GM18520 (cell line): ENCODE measurements at regions not wholly inside any gene's neighbourhood (a gene's known extent, or its start where the extent isn't known, plus 50 kb on each side); places are given as distances from the start of the nearest gene placed in this dataset.

Experiments
- ATAC-seq: cut with Tn5 transposase; IDR thresholded peaks from one replicate; pipeline ENCODE4 v1.9.1; 2021; ENCODE audit not compliant: unreplicated experiment

DNA sequence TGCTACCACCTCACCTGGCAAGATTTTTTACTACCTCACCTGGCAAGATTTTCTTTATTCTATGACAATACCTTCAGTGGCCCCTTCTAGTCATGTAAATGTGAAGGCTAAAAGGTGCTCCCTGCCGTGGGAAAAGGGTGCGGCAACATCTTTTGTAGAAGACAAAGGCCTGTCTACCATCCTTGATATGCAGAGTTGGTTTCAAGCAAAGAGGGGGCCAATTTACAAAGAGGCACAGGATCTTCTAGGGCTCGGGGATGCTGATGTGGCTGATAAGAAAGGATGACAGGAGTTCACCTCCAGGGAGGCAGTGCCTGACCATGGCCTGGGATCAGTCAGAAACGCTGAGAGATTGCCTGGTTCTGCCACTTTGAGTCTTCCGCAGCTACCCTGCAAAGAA, 165.4 kb upstream of the SLC1A4 start:
- ATAC-seq: no peak

DNA sequence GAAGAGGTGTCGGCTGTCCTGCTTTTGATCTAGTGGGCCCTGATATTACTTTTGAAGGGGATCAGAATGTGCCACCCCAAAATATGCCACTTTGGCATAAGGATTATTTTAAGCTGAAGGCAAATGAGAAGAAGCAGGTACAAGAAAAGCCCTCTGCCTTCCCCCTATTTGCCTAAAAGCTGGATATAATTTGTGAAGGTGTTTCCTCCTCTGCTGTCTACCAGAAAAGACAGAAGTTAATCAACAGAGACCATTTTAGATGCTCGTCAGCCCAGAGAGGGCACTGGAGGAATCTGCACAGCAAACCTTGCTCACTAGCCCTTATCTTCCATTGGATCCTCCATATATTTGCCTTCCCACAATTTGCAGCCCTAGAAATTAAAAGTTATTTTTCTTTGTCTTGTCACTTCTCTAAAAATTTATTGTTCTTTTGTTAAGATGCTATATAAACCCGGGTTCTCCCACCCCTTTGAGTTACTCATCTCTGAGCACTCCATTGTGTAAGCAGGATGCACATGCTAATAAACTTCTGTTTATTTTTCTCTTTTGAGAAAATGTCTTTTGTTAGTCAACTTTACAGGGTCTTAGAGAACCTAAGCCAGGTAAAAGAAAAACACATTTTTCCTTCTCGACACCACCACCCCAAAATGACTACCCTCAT, 163.2 kb upstream of the SLC1A4 start:
- ATAC-seq: no peak

- ATAC-seq: no peak
These were observed 162.5 kb upstream of the SLC1A4 start for GRCh38 chr2:64826703-64827102.

DNA sequence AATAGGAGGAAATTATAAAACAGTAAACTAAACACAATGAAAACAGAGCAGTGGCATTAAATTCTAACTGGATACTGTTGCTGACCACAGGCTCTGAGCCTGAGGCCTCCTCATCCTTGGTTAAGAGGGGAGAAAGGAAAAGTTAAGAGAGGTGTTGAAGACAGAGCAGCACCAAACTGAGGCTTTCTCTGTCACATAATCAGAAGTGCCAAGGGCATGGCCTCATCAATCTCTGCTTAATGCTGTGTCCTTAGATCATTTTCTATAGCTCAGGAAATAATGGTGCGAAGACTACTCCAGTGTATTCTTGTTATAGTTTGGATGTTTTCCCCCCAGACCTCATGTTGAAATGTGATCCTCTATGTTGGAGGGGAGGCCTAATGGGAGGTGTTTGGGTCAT, 160.9 kb upstream of the SLC1A4 start:
- ATAC-seq: no peak

- no peak for ATAC-seq
These were observed 159.7 kb upstream of the SLC1A4 start for GRCh38 chr2:64829525-64829924.

- peak; percentile 86 for ATAC-seq
These were observed 157.8 kb upstream of the SLC1A4 start for GRCh38 chr2:64831134-64831976.

DNA sequence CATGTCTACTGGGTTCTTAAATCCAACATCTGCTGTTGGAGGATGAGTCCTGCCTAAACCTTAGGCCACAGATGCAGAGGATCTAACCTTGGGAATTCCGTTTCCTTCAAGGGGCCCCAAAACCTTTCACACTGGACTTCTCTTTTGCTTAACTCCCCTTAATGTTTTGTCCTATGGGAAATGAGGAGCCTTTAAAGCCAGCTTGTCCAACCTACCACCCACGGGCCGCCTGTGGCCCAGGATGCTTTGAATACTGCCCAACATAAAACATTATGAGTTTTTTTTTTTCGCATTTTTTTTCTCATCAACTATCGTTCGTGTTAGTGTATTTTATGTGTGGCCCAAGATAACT, 157.2 kb upstream of the SLC1A4 start:
- ATAC-seq: no peak

DNA sequence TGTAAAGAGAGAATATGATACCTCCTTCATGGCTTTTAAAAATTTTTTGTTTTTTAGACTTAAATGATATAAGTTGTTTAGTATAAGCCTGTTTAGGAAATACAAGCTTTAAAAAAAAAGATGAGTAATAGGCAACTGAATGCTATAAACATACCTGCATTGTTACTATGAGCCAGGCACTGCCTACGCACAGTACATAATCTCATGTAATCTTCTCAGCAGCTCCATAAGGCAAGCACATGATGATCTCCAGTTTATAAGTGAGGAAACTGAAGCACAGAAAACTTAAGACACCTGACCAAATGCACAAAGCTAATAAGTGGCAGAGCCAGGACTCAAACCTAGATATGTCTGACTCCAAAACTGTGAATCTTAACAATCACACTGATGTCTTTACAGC, 156.3 kb upstream of the SLC1A4 start:
- no peak for ATAC-seq

DNA sequence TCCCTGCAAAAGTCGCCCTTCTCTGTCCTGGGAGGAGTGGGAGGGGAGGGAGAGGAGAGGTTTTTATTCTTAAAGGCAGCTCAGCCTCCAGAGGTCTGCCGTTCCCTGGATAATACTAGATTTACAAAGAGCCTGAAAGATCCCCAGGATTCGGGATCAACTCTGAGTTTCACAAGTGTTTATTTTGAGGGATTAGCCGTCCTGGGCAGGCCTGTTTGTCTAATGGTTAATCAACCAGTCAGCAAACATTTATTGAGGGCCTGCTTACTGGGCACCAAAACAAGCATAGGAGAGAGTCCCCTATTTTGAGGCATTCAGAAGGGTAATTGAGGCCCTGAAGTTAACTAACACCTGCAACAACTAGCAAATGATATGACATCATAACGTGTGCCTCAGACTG, 152.6 kb upstream of the SLC1A4 start:
- ATAC-seq: no peak

DNA sequence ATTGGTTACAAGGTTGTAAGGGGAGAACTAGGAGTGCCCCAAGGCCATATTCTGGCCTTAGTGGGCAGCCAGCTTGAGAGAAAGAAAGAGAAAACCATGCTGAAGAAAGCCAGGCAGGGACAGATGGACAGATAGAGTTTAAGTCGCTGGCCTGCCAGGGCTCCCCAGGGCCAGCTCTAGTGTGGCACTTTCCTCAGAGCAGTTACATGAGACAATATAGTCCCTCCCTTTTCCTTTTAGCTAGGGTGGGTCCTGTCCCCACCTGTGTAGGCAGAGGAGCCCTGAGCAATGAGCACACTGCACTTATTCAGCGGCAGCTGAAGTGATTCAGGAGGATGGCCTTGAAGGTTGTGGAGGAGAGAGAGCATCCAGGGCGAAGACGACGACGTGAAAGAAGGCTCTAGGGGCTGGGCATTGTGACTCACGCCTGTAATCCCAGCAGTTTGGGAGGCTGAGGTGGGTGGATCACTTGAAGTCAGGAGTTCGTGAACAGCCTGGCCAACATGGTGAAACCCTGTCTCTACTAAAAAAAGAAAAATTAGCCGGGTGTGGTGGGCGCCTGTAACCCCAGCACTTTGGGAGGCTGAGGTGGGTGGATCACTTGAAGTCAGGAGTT, 152.0 kb upstream of the SLC1A4 start:
- ATAC-seq: no peak

- ATAC-seq: no peak
These were observed 151.1 kb upstream of the SLC1A4 start for GRCh38 chr2:64837925-64838641.

DNA sequence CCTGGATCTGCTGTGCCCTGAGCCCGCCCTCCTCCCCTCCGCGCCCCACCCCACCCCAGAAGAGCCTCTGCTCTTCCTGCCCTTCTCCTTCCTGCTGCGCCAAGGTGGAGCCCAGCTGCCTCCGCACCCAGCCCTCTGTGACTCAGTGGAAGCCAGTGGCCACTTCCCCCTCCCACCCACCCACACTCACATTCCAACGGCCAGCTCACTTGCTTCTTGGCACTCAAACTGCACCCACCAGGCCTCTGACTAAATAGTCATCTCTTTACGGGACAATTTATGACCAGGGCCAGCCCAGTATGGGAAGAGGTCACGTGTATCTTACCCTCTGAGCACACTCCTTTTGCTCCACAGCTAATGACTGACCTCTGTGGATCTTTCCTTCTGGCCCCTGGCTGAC, 150.4 kb upstream of the SLC1A4 start:
- ATAC-seq: no peak

- ATAC-seq: peak; percentile 67
These were observed 149.4 kb upstream of the SLC1A4 start for GRCh38 chr2:64839844-64840243.

- no peak for ATAC-seq
These were observed 148.7 kb upstream of the SLC1A4 start for GRCh38 chr2:64840426-64840881.

DNA sequence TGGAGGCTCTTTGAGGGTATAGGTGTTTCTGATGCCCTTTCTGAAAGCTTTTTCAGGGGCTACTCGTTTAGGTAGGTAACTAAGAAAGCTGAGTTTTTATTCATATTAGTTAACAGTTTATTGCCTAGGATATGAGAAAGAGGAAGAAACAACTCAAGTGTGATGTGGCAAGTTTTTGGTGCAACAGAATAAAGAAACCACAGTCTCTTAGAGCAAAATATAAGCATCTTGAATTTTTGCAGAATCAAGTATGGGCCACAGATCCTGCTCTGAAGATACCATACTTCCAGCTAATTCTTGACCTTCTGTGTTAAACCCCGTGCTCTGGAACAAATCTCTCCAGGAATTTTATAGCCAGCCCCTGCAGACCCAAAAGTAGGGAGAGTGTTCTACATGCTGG, 147.7 kb upstream of the SLC1A4 start:
- ATAC-seq: no peak

DNA sequence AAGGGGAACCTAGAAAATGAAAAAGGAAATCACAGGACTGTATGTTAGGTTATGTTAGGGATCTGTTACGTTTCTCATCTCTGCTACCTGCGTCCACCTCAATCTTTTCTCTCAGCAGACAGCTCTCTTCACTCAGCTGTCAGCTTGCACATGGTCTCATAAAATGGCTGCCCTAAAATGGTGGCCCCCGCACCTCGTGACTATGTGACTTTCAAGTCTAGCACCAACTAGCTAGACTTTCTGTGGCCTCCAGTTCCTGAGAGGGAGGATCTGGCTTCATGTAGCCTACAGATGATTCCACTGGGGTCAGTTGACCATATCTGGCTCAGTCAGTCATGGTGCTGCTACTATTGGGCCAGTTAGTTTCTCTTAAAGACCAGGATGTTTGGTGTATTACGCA, 147.2 kb upstream of the SLC1A4 start:
- no peak for ATAC-seq

DNA sequence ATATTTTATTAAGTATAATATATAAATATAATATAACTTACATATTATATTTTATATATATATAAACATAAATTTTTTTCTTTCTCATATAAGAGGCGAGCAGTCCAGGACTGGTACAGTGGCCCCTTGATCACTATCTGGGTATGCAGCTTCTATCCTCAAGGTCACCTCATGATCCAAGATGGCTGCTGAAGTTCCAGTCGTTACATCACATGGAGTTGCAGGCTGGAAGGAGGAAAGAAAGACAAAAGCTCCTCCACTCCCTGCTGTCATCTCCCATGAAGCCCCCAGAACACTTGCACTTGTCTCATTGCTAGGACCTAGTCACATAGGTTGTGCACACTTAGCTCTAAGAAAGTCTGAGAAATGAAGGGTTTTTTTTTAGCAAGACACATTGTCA, 145.1 kb upstream of the SLC1A4 start:
- ATAC-seq: no peak

DNA sequence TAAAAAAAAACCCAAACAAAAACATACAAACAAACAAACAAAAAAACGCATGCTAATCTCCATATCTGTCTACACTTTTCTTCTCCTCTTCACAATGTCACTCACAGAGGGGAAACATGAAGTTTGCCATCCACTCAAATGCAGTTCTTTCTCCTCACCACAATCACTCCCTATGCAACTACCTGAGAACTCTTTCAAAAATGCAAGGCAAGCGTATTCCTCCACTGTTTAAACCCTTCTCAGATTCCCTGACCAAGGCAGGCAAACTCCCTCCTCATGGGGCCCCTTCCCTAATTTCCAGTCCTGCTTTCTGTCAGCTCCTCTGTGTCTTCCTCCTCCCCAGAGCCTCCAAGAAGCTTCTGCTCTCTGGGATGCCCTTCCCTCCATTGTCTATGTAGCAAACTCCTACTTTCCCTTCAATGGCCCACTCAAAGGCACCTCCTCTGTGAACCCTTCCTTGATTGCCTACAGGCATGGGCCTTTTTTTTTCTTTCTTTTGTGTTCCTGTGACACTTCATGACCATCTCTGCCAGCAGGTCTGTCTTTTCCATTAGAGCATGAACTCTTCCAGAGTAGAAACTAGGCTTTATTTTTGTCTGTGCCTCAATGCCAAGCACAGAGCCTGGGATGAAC, 143.8 kb upstream of the SLC1A4 start:
- ATAC-seq: no peak

GRCh38 chr2:64846177-64846576, 143.0 kb upstream of the SLC1A4 start:
- ATAC-seq: no peak

DNA sequence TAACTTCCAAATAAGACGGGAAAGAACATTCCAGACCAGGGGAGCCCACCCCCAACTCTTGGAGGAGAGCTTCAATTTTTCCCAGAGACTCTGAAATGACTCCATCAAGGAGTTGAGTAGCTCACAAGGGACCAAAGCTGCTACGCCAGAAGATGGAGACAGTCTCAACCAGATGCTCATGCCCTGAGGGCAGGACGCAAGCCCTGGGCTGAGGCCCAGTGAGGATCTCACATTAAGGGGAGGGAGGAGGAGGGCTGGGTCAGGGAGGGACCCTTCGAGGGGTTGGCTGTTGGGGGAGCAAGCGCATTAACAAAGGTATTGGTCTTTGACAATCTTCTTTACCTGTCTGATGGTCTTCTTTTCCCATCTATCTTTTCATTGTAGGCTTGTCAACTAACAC, 141.3 kb upstream of the SLC1A4 start:
- ATAC-seq: no peak

DNA sequence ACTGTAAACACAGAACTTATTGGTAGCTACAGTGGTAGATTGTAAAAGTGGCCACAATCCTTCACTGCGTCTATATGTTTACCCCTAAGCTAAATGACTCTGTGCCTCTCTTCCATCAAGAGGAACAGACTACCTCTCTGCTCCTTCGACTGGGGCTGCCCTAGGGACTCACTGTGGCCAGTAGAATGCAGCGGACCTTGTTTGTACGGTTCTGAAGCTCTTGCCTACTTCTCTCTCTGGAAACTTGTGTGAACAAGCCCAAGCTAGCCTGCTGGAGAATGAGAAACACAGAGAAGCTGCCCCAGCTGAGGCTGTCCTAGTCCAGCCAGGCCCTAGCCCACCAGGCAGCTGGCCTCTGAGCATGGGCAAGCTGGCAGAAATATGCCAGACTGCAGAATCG, 140.8 kb upstream of the SLC1A4 start:
- no peak for ATAC-seq
